ENCODE measurements at regions not wholly inside any gene's neighbourhood (a gene's known extent, or its start where the extent isn't known, plus 50 kb on each side); places are given as distances from the start of the nearest gene placed in this dataset.
"Not testable (repeated sequence)": the region's sequence is repeated elsewhere in the genome, so short reads cannot be mapped to it uniquely, and the experiment has no call there.

DNA sequence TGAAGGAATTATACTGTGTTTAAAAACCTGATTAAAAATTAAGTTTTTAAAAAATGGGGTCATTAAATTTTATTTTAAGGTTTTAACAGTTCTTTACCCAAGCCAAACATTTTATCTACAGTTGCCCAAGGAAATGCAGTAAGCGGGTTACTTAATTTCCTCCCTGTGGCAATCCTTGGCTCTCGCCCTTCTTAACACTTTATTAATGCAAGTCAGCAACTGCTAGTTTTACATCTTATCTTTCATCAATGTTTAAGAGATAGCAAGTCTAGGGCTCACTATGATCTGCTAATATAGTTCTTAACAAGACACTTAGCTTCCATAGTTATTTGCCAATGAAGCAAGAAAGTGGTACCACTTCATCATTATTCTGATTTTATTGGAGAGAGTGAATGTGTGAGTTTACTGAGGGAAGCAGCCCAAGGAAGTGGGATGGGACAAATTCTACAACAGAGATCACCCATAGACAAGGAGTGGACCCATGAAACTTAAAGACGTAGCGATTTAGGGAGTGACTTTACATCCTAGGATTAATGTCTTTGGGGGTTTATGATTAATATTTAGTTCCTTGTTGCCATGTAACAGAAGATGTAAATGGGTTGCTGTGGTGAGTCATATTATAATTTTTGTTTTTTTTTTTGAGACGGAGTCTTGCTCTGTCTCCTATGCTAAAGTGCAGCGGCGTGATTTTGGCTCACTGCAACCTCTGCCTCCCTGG, 120.4 kb upstream of the ZNF658 start:
- WGBS, 2 donors, result 94% methylated on average over 3 of the region's 7 CpGs; no CpG with 5 or more reads in 1 of the 2 donors
- not testable (repeated sequence) for ATAC-seq

DNA sequence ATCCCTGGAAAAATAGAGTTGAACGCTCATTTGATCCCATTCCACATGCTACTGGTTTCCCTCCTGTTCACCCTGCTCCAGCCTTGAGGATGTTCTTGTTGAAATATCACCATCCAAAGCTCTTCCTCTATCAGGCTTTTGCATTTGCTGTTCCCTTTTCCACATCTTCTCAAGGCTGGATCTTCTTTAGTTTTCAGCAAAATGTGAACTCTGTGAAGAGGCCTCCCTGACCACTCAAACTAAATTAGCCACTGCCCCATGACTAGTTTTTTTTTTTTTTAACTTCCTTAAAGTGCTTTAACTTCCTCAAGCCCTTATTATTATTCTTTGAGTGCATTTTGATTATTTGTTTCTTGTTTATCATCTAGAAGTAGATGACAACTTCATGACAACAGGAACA, 119.3 kb upstream of the ZNF658 start:
- H3K4me3 ChIP-seq; DNase-seq; H3K4me1 ChIP-seq; H3K36me3 ChIP-seq; ATAC-seq; H3K27me3 ChIP-seq; H3K27ac ChIP-seq; H3K9me3 ChIP-seq; intact Hi-C loops (cut with DNase I): not testable (repeated sequence)
- 0% methylated on average over 1 of the region's 1 CpG for WGBS, 2 donors

More for the DNA sequence above, 120.4 kb upstream of the ZNF658 start:
- H3K27ac ChIP-seq; H3K9me3 ChIP-seq; H3K4me3 ChIP-seq; H3K27me3 ChIP-seq; H3K4me1 ChIP-seq; H3K36me3 ChIP-seq; intact Hi-C loops (cut with DNase I); DNase-seq: not testable (repeated sequence)

GRCh38 chr9:66782010-66782409, 118.5 kb upstream of the ZNF658 start:
- DNase-seq; ATAC-seq; H3K9me3 ChIP-seq; H3K27ac ChIP-seq; H3K36me3 ChIP-seq; H3K27me3 ChIP-seq; H3K4me3 ChIP-seq; intact Hi-C loops (cut with DNase I); H3K4me1 ChIP-seq: not testable (repeated sequence)
- WGBS, 2 donors, result 63 to 70% methylated on average over 3 of the region's 6 CpGs

DNA sequence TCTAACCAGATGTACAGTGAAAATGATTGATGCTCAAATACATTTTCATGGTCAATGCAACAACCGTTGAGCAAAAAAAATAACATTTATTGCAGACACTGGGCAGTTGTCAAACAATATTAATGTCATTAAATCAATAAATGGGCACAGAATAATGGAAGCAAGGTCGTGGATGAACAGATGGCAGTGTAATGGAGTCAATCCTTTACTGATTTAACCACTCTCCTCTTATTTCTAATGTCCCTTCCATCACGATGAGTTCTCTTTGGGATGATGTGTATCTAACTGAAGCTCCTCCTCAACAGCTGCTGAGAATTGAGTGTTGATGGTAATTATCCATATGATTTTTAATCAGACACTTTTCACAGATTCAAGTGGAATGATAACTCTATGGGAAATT, 114.9 kb upstream of the ZNF658 start:
- H3K36me3 ChIP-seq; H3K27ac ChIP-seq; H3K4me1 ChIP-seq; H3K4me3 ChIP-seq; intact Hi-C loops (cut with DNase I); H3K9me3 ChIP-seq; DNase-seq; ATAC-seq; H3K27me3 ChIP-seq: not testable (repeated sequence)
- WGBS, 2 donors, result 75 to 81% methylated on average over 3 of the region's 3 CpGs

- H3K4me3 ChIP-seq; DNase-seq; H3K9me3 ChIP-seq; H3K4me1 ChIP-seq; intact Hi-C loops (cut with DNase I); ATAC-seq; H3K27me3 ChIP-seq; H3K36me3 ChIP-seq; H3K27ac ChIP-seq: not testable (repeated sequence)
- 78 to 88% methylated on average over 1 of the region's 5 CpGs for WGBS, 2 donors
These were observed 109.3 kb upstream of the ZNF658 start for GRCh38 chr9:66791092-66791750.

GRCh38 chr9:66794769-66795168, 105.8 kb upstream of the ZNF658 start:
- H3K4me3 ChIP-seq; intact Hi-C loops (cut with DNase I); DNase-seq; H3K36me3 ChIP-seq; H3K27me3 ChIP-seq; H3K9me3 ChIP-seq; ATAC-seq; H3K4me1 ChIP-seq; H3K27ac ChIP-seq: not testable (repeated sequence)
- WGBS, 2 donors, result 26 to 34% methylated on average over 1 of the region's 2 CpGs

DNA sequence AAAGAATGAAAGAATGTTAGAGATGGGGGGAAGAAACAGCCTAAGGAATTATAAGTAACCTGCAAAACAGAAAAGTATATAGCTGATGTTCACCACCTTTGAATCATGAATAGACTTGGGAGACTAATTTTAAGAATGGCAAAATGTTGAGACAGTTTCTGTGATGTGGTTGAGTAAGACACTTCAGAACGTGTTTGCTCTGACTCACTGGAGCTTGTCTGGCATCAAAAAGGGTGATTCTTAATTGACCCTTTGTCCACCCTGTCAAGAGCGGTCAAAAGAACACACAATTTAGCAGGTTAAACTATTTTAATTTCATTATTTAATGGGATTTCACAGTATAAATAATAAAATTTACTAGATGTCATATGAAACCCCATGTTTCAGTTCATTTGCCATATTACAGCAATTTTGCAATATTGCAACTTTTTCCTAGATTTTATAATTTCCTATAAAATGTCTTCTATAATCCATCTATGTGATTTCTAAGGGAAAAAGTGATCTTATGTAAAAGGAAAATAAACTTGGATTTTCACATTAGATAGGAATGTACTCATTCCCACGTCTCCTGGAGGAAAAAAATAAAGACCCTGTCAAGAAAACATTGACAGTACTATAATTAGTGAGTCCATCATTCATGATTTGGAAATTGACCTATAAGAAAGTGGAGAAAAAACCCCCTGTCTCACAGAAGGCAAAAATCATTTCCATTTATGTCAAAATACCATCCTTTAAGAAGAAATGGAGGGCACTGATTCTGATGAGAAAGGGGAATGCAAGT, 104.6 kb upstream of the ZNF658 start:
- H3K9me3 ChIP-seq; H3K4me3 ChIP-seq; DNase-seq; H3K36me3 ChIP-seq; H3K27me3 ChIP-seq; intact Hi-C loops (cut with DNase I); ATAC-seq; H3K4me1 ChIP-seq; H3K27ac ChIP-seq: not testable (repeated sequence)
- 75 to 83% methylated on average over 2 of the region's 3 CpGs for WGBS, 2 donors

GRCh38 chr9:66797905-66798616, 102.5 kb upstream of the ZNF658 start:
- ATAC-seq; H3K36me3 ChIP-seq; H3K4me1 ChIP-seq; H3K9me3 ChIP-seq; intact Hi-C loops (cut with DNase I); H3K27me3 ChIP-seq; H3K4me3 ChIP-seq; DNase-seq; H3K27ac ChIP-seq: not testable (repeated sequence)
- 43% methylated on average over 8 of the region's 8 CpGs for WGBS, 2 donors

DNA sequence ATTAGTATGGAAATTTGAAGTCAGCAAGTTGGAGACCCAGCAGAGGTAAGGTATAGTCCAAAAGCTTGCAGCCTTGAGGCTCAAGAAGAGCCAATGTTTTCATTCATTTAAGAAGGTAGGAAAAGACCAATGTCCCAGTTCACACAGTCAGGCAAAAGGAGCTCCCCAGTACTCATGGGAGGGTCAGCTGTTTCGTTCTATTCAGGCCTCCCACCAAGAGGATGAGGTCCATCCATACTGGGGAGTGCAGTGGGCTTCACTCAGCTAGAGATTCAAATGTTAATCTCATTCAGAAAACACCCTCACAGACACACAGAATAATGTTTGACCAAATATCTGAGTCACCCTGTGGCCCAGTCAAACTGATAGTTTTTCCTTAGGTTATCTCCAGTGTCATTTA, 96.9 kb upstream of the ZNF658 start:
- H3K27me3 ChIP-seq; H3K36me3 ChIP-seq; intact Hi-C loops (cut with DNase I): not testable (repeated sequence)

GRCh38 chr9:66810247-66810646, 90.3 kb upstream of the ZNF658 start:
- H3K4me1 ChIP-seq; ATAC-seq; H3K36me3 ChIP-seq; H3K27ac ChIP-seq; intact Hi-C loops (cut with DNase I); H3K4me3 ChIP-seq; DNase-seq; H3K9me3 ChIP-seq; H3K27me3 ChIP-seq: not testable (repeated sequence)

More for the DNA sequence above, 96.9 kb upstream of the ZNF658 start:
- H3K9me3 ChIP-seq, ATAC-seq, H3K27ac ChIP-seq, DNase-seq, H3K4me3 ChIP-seq, H3K4me1 ChIP-seq: not testable (repeated sequence)
- WGBS, 2 donors, result 44 to 49% methylated on average over 1 of the region's 1 CpG

DNA sequence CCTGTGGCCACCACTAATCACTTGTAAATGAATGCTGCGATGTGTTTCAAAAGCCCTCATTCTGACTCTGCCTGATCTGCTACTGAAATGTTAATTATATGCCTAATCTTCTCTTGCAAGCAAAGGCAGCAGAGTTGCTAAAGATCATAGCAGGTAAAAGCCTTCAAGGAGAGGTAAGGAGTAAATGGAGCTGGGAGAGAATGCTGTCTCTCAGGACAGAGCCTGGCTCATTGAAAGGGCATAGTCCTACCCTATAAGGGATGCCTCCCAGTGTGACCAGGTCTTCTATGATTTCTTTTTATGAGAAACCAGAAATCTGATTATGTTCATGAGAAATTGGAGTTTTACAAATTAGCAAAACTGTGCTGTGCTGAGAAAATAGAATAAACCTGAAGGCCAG, 88.2 kb upstream of the ZNF658 start:
- H3K27ac ChIP-seq; intact Hi-C loops (cut with DNase I); ATAC-seq; H3K4me3 ChIP-seq; H3K36me3 ChIP-seq; H3K9me3 ChIP-seq; DNase-seq; H3K27me3 ChIP-seq; H3K4me1 ChIP-seq: not testable (repeated sequence)
- WGBS, 2 donors, result no CpG with 5 or more reads among the region's 1 CpG
